ENCODE measurements at regions not wholly inside any gene's neighbourhood (a gene's known extent, or its start where the extent isn't known, plus 50 kb on each side); places are given as distances from the start of the nearest gene placed in this dataset.

DNA sequence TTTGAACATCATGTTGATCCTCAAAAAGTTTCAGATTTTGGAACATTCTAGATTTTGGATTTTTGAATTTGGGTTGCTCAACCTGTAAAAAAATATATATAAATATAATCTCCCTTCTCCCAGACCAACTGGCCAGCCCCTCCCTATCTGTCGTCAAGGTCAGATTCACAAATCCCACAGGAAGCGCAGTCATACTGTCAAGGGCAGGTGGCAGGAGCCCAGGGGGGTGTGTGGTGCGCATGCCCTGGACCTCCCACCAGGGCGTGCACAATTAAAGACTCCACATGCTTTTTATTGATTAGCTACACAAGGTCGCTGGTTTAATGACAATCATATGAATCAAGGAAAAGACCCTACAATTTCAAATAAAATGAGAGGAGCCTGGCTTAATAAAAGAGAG, 77.0 kb upstream of the EEPD1 start:
- DNase-seq: no peak

DNA sequence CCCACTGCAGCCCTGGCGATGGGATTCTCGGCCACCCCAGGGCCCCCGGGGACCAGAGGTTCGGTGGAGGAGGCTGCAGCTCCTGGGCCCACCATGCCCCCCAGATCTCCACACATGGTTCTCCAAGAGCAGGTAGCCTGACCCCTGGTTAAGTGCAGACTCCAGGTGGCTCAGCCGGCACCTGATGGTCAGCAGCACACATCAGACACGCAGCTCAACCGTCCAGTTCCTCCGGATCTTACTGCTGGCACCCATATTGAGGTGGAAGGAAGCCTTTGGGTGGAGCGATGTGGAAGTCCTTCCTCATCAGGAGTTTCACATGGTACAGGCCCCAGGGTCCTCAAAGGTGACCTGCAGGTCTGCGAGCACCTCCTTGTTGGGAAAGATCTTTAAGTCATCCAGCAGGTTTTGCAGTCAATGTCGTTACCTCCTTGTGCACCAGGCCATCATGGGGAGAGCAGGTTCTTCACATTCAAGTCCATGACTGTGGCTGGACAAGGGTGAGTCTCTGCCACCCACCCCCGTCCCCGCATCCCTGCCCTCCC, 74.2 kb upstream of the EEPD1 start:
- no peak for DNase-seq

DNA sequence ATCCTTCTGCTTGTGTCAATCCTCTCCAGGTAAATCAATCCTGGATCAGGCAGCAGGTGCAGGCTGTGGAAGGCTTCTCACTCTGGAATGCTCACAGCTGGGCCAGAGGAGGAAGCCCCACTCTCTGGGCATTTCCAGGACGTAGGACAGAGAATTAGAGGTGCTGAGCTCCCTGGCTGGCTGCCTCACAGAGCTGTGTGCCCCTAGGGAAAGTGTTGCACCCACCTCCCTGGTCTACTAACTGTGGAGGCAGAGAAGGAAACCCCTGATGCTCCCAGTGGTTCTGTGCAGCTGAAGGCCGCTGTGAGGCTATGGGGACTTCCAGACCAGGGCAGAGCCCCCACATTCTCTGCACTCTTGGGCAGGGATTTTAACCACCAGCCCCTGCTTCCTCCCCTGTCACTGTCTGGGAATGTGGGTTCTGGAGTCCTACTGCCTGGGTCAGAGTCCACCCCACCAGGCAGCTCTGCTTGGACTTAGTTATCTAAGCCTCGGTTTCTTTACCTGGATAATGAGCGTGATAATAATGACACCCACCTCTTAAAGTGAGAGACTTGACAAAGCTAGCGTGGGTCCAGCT, 73.5 kb upstream of the EEPD1 start:
- DNase-seq: peak; percentile 23

DNA sequence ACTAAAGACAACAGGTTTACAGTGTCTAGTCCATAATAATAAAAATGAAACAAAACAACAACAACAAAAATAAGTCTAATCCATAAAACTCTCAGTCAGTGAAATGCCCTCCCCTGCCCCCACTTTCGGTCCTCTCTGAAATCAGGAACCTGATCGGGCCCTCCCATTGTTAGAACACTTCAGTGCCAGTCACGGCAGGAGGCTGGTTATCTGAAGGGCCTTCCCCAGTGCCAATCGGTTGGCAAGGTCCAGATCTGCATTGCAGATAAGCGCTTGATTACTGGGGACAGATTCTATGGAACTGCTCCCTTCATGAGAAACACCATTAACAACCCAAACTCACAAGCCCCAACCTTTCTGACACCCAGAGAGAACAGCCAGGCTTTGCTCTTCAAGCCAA, 72.2 kb upstream of the EEPD1 start:
- no peak for DNase-seq

- DNase-seq: no peak
Measured at GRCh38 chr7:36082216-36082615, 70.8 kb upstream of the EEPD1 start.

- no peak for DNase-seq
Measured at GRCh38 chr7:36082910-36083309, 70.1 kb upstream of the EEPD1 start.

DNA sequence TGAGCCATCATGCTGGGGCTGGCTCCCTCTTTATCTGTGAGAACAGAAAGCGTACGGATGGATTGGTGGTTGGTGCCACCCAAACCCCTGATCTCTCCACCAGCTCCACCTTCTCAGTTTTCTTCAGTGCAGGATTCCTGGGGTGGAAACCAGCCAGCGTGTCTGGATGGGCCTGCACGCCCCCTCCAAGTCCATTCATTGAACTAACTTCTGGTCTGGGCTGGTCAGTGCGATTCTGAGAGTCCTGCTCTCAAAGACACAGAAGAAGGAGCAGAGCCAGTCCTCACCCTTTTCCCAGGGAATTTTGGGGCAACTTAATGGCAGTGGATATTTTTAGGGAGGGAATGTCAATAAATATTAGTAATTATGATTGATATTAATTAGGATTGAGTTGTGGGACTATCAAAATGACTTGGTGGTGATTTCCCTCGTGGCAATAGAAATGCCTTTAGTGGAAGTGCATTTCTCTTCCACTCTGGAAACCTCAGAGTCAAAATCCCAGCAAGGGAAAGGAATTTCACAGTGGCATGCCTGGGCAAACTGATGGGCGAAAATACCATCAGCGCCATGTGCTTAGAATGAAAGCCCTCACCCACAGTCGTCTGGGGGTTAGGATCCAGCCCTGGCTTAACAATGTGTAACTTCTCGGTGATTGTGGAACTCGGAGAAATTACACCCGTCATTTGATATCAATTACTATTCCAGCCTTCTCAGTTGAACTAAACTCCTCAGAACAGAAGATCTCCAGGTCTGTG, 69.3 kb upstream of the EEPD1 start:
- DNase-seq: no peak

GRCh38 chr7:36084485-36085091, 68.5 kb upstream of the EEPD1 start:
- DNase-seq: peak; percentile 75

DNA sequence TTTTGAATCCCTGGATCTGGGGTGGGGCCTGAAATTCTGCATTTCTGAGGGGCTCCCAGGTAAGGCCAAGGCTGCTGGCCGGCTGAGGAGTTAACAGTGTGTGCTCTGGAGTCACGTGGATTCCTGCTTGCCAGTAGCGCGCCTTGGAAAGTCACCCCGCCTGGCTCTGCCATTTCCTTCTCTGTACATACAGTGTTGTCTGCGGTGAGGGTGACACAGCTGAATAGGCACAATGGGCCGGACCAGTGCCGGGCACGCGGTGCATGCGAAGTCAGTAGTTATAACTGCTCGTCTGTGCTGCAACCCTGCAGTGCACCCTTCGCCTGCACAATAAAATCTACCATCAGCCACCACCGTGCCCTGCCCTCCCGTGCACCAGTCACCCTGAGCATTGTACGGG, 68.0 kb upstream of the EEPD1 start:
- no peak for DNase-seq

- no peak for DNase-seq
Measured at GRCh38 chr7:36086571-36086970, 66.5 kb upstream of the EEPD1 start.

DNA sequence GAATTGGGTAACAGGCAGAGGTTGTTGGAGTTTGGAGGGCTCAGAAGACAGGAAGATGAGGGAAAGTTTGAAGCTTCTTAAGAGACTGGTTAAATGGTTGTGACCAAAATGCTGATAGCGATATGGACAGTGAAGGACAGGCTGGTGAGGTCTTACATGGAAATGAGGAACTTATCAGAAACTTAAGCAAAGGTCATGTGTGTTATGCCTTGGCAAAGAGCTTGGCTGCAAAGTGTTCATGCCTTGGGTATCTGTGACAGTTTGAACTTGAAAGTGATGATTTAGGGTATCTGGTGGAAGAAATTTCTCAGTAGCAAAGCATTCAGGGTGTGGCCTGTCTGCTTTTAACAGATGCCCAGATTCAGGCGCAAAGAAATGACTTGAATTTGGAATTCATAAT, 64.5 kb upstream of the EEPD1 start:
- DNase-seq: no peak

DNA sequence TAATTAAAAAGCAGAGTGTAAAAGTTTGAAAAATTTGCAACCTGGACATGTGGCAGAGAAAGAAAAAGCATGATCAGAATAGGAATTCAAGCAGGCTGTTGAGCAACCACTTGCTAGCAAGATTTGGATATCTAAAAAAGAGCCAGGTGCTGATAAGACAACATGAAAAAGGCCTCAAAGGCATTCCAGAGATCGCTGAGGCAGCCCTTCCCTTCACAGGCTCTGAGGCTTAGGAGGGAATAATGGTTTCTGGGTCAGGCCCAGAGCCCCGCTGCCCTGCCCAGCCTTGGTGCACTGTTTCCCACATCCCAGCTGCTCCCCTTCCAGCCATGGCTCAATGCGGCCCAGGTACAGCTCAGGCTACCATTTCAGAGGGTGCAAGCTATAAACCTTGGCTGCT, 64.1 kb upstream of the EEPD1 start:
- DNase-seq: no peak

DNA sequence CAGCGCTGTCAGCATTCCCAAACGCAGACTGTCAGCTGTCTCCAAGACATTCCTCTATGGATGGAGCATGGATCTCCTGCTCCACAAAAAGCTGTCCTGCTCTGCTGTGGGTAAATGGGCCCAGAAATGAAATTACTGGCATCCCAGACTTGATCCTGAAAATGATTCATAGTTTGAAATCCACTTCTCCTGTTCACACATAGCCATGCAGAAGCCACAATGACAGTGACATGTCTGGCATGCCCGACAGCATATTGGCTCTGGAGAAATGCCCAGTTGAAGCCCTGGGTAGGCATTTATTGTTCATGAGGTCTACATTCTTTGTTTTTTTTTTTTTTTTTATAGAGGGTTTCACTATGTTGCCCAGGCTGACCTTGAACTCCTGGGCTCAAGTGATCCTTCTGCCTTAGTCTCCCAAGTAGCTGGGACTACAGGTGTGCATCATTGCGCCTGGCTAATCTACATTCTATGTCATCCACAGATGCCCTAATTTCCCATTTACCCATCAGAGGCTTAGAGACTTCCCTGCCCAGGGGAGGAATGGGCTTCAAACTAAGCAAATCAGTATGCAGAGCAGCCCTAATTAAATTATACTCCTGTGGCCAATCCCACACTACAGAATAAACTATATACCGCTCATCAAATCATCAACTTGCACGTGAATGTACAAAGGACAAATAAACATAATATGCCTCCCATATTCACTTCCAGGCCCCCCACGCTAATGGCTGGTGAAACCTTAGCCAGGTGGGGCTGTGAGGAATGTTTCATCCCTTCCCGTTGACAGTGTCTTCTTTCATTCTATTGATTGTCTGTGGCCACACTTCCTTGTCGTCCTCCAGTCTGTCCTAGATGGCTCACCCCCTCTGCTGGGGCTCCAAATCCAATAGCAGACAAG, 61.8 kb upstream of the EEPD1 start:
- DNase-seq: peak; percentile 21

GRCh38 chr7:36091874-36092176, 61.2 kb upstream of the EEPD1 start:
- DNase-seq: no peak

- DNase-seq: no peak
Measured at GRCh38 chr7:36092221-36092771, 60.8 kb upstream of the EEPD1 start.

- no peak for DNase-seq
Measured at GRCh38 chr7:36096460-36097095, 56.5 kb upstream of the EEPD1 start.

GRCh38 chr7:36098096-36098495, 55.0 kb upstream of the EEPD1 start:
- no peak for DNase-seq

- DNase-seq: peak; percentile 90
Measured at GRCh38 chr7:36100226-36100625, 52.8 kb upstream of the EEPD1 start.

- peak; percentile 61 for DNase-seq
Measured at GRCh38 chr7:36100634-36101033, 52.4 kb upstream of the EEPD1 start.

Data from fibroblast of upper back skin (primary cell).